ENCODE measurements at regions not wholly inside any gene's neighbourhood (a gene's known extent, or its start where the extent isn't known, plus 50 kb on each side); places are given as distances from the start of the nearest gene placed in this dataset.

GRCh38 chr6:66638099-66638498 lies 931.1 kb upstream of the EYS start:
- no peak for DNase-seq (ENCODE audit: low spot score)
- TF ChIP-seq CTCF (IDR thresholded peaks at IDR 0.05) = no peak
- ATAC-seq (ENCODE audit: low FRiP score) = no peak

GRCh38 chr6:66628917-66629316 lies 921.9 kb upstream of the EYS start:
- DNase-seq (ENCODE audit: low spot score) = no peak
- ATAC-seq (ENCODE audit: low FRiP score) = no peak
- no peak for TF ChIP-seq CTCF (IDR thresholded peaks at IDR 0.05)

GRCh38 chr6:66623050-66623449 lies 916.0 kb upstream of the EYS start:
- ATAC-seq (ENCODE audit: low FRiP score) = no peak
- TF ChIP-seq CTCF (IDR thresholded peaks at IDR 0.05) = no peak
- no peak for DNase-seq (ENCODE audit: low spot score)

- no peak for TF ChIP-seq CTCF (IDR thresholded peaks at IDR 0.05)
- DNase-seq (ENCODE audit: low spot score) (no peak), ATAC-seq (ENCODE audit: low FRiP score) (no peak)
Observed at GRCh38 chr6:66605971-66606370, 898.9 kb upstream of the EYS start.

- DNase-seq (ENCODE audit: low spot score) (no peak), ATAC-seq (ENCODE audit: low FRiP score) (no peak)
- TF ChIP-seq CTCF (IDR thresholded peaks at IDR 0.05) = no peak
Observed at GRCh38 chr6:66605011-66605410, 898.0 kb upstream of the EYS start.

GRCh38 chr6:66599541-66599940 lies 892.5 kb upstream of the EYS start:
- no peak for ATAC-seq (ENCODE audit: low FRiP score)
- DNase-seq (ENCODE audit: low spot score) = no peak
- TF ChIP-seq CTCF (IDR thresholded peaks at IDR 0.05) = no peak

- no peak for TF ChIP-seq CTCF (IDR thresholded peaks at IDR 0.05)
- ATAC-seq (ENCODE audit: low FRiP score) = no peak
- no peak for DNase-seq (ENCODE audit: low spot score)
Observed at GRCh38 chr6:66578362-66578761, 871.3 kb upstream of the EYS start.
